ENCODE measurements at regions not wholly inside any gene's neighbourhood (a gene's known extent, or its start where the extent isn't known, plus 50 kb on each side); places are given as distances from the start of the nearest gene placed in this dataset.

GRCh38 chr4:71862315-71862714 lies 78.4 kb upstream of the GC start:
- intact Hi-C loops (cut with DNase I), result no loop called here
- Histone ChIP-seq H3K9me3 (no peaks in the 10 kb centered on the region), H3K4me1 (peaks cover 0 to 4% (median 0%) of the 10 kb centered on the region in 3 donors), H3K27me3 (no peaks in the 10 kb centered on the region), H3K36me3 (no peaks in the 10 kb centered on the region), H3K4me3 (no peak overlapping the region), H3K27ac (no peak overlapping the region)
- DNase-seq (no peak), FAIRE-seq (no peak), ATAC-seq (no peak)
- no peak for TF ChIP-seq CTCF (IDR thresholded peaks at IDR 0.05)

- ATAC-seq (no peak), FAIRE-seq (no peak), DNase-seq (no peak)
- intact Hi-C loops (cut with DNase I), result no loop called here
- Histone ChIP-seq H3K9me3 (no peaks in the 10 kb centered on the region), H3K36me3 (no peaks in the 10 kb centered on the region), H3K27ac (no peak overlapping the region), H3K4me3 (no peak overlapping the region), H3K27me3 (no peaks in the 10 kb centered on the region), H3K4me1 (peaks cover 0 to 3% (median 0%) of the 10 kb centered on the region in 3 donors)
- WGBS, 2 donors, result 83 to 94% methylated on average over 3 of the region's 3 CpGs
- TF ChIP-seq CTCF (IDR thresholded peaks at IDR 0.05), result no peak
These were observed 79.6 kb upstream of the GC start for GRCh38 chr4:71863457-71863856.

- ATAC-seq (no peak), FAIRE-seq (no peak), DNase-seq (no peak)
- Histone ChIP-seq H3K27ac (no peak overlapping the region), H3K4me3 (no peak overlapping the region), H3K4me1 (peaks cover 0 to 3% (median 0%) of the 10 kb centered on the region in 3 donors), H3K27me3 (no peaks in the 10 kb centered on the region), H3K9me3 (no peaks in the 10 kb centered on the region), H3K36me3 (no peaks in the 10 kb centered on the region)
- intact Hi-C loops (cut with DNase I), result no loop called here
- 54 to 56% methylated on average over 2 of the region's 2 CpGs for WGBS, 2 donors
- no peak for TF ChIP-seq CTCF (IDR thresholded peaks at IDR 0.05)
These were observed 80.5 kb upstream of the GC start for GRCh38 chr4:71864380-71864779.

GRCh38 chr4:71866212-71866885 lies 82.5 kb upstream of the GC start:
- WGBS, 2 donors, result 93 to 96% methylated on average over 4 of the region's 4 CpGs
- H3K4me1 ChIP-seq, result peaks cover 0 to 3% (median 0%) of the 10 kb centered on the region in 3 donors
- DNase-seq (no peak), ATAC-seq (no peak), FAIRE-seq (no peak)
- intact Hi-C loops (cut with DNase I), result no loop called here
- H3K27ac ChIP-seq, result no peak overlapping the region
- no peak overlapping the region for H3K4me3 ChIP-seq
- no peaks in the 10 kb centered on the region for H3K36me3 ChIP-seq
- no peak for TF ChIP-seq CTCF (IDR thresholded peaks at IDR 0.05)
- no peaks in the 10 kb centered on the region for H3K27me3 ChIP-seq
- H3K9me3 ChIP-seq, result no peaks in the 10 kb centered on the region

- FAIRE-seq (no peak), DNase-seq (no peak), ATAC-seq (peak in 2 of 4 donors; percentile 66 to 73)
- Histone ChIP-seq H3K27me3 (no peaks in the 10 kb centered on the region), H3K36me3 (no peaks in the 10 kb centered on the region), H3K4me3 (no peak overlapping the region), H3K4me1 (peaks cover 0 to 3% (median 0%) of the 10 kb centered on the region in 3 donors), H3K27ac (no peak overlapping the region), H3K9me3 (no peaks in the 10 kb centered on the region)
- intact Hi-C loops (cut with DNase I), result no loop called here
- WGBS, 2 donors, result 66 to 73% methylated on average over 1 of the region's 1 CpG
- TF ChIP-seq CTCF (IDR thresholded peaks at IDR 0.05), result no peak
These were observed 83.7 kb upstream of the GC start for GRCh38 chr4:71867598-71867997.

Data from pancreas (tissue), 10 donors.